ENCODE measurements at regions not wholly inside any gene's neighbourhood (a gene's known extent, or its start where the extent isn't known, plus 50 kb on each side); places are given as distances from the start of the nearest gene placed in this dataset.

- TF ChIP-seq CTCF (IDR thresholded peaks at IDR 0.05) (no peak), MYC (IDR thresholded peaks at IDR 0.05; ENCODE audit: borderline replicate concordance, low read length) (no peak), SREBF2 (IDR thresholded peaks at IDR 0.05) (no peak), REST (IDR thresholded peaks at IDR 0.05) (no peak), POLR2A (IDR thresholded peaks at IDR 0.05; ENCODE audit: low read length) (no peak), RNF2 (IDR thresholded peaks at IDR 0.05; ENCODE audit: borderline replicate concordance, low read depth) (no peak), RARB (CRISPR knock-in tag; IDR thresholded peaks at IDR 0.05) (no peak)
Observed at GRCh38 chr9:3700772-3701171, 175.0 kb upstream of the RFX3 start.
